ENCODE measurements at regions not wholly inside any gene's neighbourhood (a gene's known extent, or its start where the extent isn't known, plus 50 kb on each side); places are given as distances from the start of the nearest gene placed in this dataset.
A peak's percentile ranks its signal among the peaks of the same experiment; 100 is the strongest.

DNA sequence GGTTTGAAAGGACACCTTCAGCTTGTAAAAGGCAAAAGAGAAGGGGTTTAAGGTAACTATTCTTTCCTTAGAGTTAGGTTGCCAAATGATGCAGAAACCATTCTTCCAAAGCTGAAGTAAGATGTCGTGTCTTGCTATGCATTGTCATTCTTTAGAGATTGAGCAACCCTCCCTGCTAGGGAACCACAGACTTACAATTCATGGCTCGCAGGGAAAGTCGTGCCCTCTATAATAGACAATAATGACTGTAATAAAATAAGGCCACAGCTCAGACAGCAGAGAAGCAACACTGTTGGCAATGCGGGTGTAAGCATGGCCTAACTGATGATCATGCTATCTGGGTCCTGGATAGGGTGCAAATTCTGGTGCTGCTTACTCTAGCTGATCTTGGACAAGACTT is 129.6 kb upstream of the CDH13 start:
- no peak for DNase-seq (ENCODE audit: low spot score)

DNA sequence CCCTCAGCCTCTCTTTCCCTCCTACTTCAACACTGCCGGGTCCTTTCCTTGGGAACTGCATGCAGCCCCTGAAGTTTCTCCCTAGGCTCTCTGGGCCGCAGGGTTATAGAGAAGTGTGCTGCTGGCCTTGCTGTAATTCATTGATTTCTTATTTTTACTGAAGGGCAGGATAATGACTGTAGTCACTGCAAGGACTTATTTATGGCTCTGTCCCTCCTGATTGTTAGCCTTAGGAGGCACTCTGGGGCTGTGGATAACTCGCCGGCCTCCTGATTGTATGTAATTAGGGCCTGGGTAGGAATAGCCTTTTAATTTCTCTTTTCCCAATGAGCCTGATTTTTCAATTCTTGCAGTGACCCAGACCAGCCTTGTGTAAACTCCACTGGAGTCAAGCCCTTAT is 138.3 kb upstream of the CDH13 start:
- DNase-seq (ENCODE audit: low spot score) = no peak

DNA sequence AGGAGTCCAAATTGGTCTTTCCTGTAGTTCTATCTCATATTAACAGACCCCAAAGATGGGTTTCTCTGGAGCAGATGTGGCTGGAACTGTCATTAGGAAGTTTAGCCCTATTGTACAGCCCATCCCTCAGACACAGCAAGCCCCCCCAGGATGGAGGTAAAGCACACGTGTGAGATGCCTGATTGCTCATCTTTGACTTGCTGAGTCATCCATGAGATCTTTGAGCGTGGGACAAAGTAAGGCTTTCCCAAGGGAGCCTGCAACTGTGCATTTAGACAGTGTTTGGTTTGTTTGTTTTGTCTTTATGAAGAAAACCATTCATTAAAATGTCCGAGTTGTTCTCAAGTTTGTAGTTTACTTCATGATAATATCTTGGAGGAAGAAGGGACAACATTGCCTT is 145.3 kb upstream of the CDH13 start:
- no peak for DNase-seq (ENCODE audit: low spot score)

DNA sequence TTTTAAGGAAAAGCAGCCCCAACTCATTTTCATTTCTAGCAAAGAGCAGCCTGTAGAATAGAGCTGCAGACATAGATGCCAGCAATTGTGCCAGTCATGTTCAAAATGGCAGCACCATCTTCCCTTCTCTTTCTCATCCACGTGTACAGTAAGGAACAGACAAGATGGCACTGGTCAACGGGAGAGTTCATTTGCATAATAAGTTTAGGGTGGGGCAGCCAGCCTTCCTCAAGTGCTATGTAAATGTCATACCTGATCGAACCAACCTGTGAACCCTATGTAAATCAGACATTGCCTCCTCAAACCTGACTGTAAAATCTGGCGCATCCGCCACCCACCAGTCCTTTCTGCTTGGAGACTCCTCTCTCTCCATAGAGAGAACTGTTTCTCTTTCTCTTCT is 150.0 kb upstream of the CDH13 start:
- no peak for DNase-seq (ENCODE audit: low spot score)

DNA sequence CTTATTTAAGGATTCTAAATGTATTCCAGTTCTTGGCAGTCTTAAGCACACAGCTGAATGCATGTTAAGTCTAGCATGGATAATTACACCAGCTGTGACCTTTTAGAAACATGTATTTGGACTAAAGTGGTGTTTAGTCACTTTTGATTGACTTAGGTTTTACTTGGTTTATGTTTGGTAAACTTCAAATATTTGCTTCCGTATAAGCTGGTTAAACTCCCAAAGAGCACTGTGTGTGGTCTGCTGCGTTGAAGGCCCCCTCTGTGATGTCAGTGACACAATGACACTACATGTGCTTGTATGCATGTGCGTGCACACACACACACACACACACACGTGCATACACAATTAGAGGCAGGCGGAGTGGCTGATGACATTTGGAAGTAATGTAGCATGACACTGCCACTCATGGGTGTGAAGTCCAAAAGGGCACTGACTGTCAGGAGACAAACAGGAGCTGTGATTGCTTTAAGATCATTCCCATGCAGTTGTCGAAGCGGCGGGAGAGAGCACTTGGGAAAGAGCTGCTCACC is 156.1 kb upstream of the CDH13 start:
- no peak for DNase-seq (ENCODE audit: low spot score)

DNA sequence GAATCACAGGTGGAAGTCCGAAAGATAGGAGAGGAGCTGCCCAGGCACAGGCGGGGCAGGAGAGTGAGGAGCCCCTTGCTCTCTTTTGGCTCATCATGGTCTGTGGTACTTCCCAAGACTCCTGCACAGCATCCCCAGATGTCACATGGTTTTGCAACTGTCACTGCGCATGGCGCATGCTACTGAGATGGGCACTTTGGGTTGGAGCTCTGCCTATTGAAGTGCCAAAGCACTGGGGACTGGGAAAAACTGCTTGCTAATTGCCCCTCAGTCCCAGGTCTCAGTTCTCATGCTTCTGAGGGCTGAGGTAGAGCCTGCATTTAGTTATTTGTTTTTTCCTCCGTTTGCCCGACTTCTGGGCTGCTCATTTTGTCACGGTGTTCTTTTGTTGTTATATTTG is 156.8 kb upstream of the CDH13 start:
- no peak for DNase-seq (ENCODE audit: low spot score)

DNA sequence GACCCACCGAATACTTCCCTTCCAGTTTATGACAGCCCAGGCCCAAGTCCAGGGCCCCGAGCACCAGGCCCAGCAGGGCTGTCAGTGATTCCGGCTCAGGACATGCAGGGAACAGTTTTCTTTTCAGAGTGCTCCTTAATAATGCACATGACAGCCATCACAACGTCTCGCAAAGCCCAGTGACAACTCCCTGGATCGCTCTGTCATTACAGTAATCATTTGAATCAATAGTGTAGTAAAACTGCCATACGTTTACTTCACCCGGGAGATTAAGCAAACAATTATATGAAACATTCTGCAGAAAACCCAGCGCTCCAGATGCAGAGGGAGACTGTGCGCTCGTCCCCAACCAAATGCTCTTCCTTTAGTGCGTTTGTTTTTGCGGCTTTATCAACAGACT is 162.6 kb upstream of the CDH13 start:
- DNase-seq (ENCODE audit: low spot score) = no peak

DNA sequence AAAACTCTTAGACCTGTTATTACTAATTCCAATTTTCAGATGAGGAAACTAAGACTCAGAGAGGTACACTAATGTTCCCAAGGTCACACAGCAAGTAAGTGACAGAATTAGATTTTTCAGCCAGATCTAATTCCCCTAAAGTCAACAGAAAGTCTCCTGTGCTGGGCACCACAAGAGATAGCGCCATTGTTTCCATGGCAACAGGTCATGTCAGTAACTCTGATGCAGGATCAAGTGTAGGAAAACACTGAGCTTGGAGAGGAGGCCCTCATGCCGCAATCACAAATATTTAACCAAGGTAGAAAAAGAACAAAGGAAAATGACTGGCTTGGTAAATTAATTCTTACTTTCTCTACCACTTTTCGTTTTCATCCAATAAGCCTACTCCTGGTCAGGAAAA is 166.0 kb upstream of the CDH13 start:
- DNase-seq (ENCODE audit: low spot score) = no peak

DNA sequence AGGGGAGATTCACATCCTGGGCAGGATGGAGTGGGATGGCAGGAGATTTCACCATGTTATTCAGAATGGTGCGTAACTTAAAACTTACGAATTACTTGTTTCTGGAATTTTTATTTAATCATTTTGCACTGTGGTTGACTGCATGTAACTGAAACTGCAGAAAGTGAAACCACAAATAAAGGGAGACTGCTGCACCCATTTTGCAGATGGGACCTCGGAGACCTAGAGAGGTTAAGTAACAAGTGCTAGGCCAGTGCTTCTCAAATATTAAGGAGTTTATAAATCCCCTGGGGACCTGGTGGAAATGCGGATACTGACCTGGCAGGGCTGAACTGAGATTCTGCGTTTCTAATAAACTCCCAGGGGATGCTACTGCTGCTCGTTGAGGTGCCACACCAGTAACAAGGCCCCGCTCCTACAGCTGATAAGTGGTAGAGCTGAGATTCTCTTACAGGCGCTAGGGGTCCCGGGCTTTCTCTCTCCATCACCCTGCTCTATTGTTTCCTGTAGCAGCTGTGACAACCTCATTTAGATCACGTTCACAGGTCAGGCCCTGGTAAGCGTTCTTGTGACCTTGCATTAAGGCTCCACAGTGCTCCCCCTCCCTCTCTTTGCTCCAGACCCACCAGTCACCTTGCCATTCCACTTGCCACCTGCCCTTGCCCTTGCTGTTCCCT is 167.1 kb upstream of the CDH13 start:
- DNase-seq (ENCODE audit: low spot score) = no peak

DNA sequence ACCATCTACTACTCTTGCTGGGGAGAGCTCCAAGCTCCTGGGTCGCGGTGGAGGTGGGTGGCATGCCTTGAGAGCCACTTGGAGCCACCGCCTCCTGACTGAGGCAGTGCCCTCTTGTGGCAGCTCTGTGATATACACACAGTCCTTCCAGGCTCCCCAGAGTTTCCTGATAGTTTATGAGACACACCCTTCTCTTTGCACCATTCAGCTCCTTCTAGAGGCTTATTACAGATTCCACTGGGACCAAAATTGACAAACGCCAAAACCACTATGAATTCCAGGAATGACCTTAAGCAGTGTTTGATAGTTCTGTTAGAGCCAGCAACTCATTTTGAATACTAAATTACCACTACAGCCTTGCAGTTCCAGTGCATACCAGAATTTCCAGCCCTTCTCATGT is 170.1 kb upstream of the CDH13 start:
- peak; percentile 75 for DNase-seq (ENCODE audit: low spot score)

DNA sequence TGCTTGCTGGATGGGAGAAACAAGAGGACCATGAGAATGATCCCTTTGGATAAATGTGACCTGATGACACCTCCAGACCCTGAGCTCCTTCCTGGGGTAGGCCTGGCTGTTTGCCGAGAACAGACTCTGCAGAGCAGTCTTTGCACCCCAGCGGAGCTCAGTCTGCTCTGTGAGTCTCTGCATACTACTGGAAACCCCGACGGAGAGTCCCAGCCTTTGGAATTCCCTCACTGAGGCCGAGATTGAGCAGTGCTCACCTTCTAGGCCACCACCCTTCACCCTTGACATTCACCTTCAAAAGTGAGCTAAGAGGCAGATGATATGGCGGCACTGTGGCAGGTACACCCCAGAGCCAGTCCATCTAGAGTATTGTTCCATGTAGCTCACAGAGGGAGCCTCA is 172.2 kb upstream of the CDH13 start:
- DNase-seq (ENCODE audit: low spot score) = no peak

DNA sequence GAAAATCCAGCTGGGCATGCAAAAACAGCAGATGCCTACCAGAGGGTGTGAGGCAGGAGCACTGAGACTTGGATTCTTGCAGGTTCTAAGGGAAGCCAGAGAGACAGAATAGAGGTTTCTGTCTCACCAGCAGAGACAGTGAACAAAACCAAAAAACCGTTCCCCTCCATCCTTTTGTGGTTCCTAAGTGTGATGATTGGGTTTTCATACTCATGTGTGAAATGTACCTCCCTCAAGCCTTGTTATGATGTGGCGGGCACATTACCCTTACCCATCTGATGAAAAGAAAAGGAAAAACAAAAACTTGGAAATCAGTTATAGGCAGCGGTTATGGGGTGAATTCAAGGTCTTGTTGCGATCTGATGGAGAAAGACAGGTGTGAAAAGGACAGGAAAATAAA is 172.6 kb upstream of the CDH13 start:
- DNase-seq (ENCODE audit: low spot score) = no peak

DNA sequence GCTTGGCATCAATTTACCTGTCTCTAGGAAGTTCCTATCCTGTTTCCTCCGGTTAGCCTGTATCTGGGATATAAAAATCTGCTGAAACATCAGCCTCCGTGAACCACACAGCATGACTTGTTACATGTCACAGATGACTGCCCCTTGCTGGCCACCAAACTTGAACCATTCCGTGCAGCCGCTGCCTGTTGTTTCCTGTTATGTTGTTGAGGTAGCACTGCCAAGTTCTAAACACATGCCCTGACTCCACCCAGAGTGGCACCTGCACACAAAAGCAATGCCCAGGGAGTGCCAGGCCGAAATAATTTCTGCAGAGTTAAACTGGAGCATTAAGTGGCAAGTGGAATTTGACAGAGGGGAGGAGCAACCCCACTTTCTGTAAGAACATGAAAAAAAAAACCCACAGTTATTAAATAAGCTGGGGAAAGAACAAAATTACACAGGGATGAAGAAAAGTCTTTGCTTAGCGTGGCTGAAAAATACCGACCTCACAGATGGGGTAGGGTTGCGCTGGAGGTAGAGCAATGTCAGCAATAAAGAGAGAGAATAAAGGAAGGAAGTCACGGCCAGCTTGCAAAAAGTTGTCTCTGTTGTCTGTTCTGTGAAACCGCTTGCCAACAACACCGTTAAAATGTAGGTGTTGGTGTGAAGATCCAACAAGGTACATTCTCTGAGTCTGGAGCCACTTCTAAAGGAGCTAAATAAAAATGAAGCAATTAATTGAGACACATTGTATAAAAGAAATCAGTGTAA is 174.6 kb upstream of the CDH13 start:
- DNase-seq (ENCODE audit: low spot score) = no peak

DNA sequence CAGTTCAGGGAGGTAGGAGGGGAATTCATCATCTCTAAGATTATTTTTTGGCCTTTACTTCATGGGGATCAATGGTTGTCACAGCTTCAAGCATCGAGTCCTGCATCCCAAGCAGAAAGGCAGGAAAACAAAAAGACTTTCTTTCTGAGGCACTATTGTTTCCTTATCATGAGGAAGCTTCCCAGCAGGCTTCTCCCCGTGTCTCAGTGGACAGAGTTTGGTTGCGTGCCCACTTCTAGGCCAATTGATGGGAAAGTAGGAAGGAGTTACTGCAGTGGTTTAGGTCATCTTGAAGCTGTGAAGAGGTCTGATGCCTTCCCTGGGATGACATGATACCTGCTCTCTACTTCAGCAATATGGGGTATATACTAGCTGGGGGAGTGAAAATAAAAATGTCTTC is 175.3 kb upstream of the CDH13 start:
- no peak for DNase-seq (ENCODE audit: low spot score)

DNA sequence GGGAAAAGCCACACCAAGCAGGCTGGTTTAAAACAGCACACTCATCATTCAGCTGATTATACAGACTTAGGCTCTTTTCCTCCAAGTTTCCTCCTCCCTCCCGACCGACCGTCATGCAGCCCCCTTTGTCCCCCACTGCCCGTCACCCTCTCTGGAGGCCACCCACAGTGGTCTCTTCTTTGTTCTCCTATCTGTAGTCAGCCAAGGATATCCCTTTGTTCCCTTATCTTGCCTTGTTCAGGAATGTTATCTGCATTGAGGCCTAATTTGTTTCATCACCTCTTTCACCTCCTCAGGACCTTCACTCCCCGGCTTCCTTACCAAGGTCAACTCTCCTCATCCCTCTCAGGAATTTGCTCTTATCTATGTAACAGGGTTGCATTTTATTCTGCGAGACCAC is 186.4 kb upstream of the CDH13 start:
- DNase-seq (ENCODE audit: low spot score) = no peak

DNA sequence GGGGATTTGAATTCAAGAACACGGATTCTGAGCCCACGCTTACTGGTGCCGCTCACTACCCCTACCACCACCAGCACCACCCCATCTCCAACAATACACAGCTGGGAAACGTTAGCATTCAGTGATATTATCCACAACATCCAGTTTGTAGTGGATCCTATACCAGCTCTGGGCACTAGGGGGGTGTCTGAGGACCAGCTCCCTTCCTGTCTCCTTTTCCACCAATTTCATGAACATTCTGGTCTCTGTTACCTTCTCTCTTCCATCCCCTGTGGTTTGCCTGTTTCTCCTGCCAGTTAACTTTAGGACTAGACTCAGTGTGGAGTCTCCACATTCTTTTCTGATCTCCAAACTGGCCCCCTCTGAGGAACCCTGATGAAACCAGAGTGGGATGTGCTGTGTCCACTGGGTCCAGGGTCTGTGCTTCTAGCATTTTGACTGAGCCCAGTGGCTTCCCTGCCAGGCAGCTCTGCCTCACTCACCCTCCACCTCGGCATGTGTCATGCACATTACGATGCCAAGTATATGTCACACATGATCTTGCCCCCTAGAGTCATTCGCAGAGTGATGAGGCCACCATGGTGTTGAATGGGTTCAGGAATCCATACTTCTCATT is 187.0 kb upstream of the CDH13 start:
- DNase-seq (ENCODE audit: low spot score) = peak; percentile 62

DNA sequence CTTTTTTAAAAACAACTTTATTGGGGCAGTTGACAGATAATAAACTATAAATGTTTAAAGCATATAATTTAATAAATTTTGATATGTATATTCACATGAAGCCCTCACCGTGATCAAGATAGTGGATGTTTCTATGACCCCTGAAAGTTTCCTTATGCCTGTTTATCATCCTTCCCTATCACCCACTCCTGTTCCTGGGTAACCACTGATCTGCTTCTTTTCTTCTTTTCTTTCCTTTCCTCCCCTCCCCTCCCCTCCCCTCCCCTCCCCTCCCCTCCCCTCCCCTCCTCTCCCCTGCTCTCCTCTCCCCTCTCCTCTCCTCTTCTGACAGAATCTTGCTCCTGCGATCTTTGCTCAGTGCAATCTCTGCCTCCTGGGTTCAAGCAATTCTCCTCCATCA is 193.7 kb upstream of the CDH13 start:
- DNase-seq (ENCODE audit: low spot score) = no peak

DNA sequence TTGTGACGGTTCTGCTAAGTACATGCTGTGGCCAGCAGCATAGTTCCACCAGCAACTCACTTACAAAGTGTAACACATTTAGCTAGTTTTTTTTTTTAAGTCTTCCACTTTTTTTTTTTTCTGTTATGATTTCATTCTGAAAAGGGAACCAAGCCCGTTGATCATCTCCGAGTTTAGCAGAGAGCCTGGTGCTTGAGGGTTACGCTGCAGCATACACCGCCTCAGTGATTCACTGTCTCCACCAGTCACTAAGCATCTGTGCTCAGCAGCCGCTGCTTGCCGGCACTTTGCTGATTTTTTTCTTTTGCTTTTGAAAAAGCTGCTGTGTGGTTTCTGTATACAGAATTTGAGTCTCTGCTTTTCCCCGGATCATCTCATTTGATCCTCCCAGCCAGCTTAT is 194.5 kb upstream of the CDH13 start:
- peak; percentile 44 for DNase-seq (ENCODE audit: low spot score)

DNA sequence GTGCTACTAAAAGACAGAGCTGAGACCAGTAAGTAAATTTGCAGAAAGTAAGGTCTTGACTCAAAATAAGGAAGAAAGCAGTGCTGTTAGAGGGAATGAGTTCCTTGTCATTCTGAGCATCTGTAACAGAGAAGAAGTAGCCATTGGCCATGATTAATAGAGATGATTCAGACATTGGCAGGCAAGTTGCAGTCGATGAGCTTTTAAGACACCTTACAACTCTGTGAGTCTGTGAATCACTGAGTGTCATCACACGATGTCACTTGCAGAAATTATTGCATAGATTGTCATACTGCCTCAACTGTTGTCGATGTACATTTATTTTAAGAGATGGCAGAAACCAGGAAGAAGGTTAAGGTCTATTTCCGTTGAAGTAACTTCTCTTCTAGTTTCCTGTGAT is 201.1 kb upstream of the CDH13 start:
- no peak for DNase-seq (ENCODE audit: low spot score)

DNA sequence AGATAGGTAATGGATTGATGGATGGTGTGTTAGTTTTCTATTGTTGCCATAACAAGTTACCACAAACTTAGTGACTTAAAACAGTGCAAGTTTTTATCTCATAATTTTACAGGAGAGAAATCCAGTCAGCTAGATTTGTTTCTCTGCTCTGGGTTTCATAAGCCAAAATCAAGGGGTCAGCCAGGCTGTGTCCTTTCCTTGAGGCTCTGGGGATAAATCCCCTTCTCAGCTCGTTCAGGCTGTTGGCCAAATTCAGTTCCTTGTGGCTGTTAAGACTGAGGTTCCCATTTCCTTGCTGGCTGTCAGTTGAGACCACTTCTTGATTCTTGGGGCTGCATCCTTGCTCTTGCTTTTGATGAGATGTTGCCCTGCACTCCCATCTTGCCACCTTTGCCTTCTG is 204.9 kb upstream of the CDH13 start:
- DNase-seq (ENCODE audit: low spot score) = no peak

DNA sequence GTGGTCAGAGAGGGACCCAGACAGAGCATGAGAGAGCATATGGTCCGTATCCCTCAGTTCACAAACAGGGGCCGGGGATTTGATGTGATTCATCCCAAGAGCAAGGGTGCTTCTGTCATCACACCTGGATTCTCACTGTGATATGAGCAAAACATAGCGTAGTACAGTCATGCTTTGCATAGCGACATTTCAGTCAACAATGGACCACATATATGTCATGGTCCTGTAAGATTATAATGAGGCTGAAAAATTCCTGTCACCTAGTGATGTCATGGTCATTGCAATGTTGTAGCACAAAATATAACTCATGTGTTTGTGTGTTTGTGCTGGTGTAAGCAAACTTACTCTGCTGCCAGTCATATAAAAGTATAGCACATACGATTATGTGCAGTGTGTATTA is 207.4 kb upstream of the CDH13 start:
- no peak for DNase-seq (ENCODE audit: low spot score)

DNA sequence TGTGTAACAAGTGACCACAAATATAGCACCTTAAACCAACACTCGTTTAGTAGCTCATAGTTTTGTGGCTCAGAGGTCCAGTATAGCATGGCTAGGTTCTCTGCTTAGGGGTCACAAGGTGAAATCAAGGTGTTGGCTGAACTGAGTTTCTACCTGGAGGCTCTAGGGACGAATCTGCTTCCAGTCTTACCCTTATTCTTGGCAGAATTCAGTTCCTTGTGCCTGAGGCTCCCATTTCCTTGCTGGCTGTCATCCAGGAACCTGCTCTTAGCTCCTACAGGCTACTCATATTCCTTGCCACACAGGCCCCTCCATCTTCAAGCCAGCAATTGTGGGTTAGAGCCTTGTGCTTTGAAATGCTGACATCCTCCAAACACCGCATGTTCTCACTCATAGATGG is 212.3 kb upstream of the CDH13 start:
- no peak for DNase-seq (ENCODE audit: low spot score)

DNA sequence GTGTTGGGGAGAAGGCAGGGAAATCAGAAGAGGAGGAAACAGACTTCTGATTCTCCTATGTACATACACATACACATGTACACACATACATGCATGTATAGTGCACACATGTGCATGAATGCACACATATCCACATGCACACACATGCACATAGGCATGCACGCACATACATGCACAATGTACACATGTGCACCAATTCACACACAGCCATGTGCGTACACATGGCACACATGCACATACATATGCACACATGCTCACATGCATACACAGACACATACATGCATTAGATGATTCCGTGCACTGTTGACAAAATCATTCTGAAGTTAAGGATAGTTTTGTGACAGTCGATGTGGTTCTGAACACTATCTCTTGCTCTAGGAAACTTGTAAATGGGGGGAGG is 214.0 kb upstream of the CDH13 start:
- no peak for DNase-seq (ENCODE audit: low spot score)
